SK-N-MC (cell line): ENCODE measurements at regions not wholly inside any gene's neighbourhood (a gene's known extent, or its start where the extent isn't known, plus 50 kb on each side); places are given as distances from the start of the nearest gene placed in this dataset.
A peak's percentile ranks its signal among the peaks of the same experiment; 100 is the strongest.

Experiments used
- DNase-seq: peaks from one replicate; pipeline ENCODE4 v3.0.0-alpha.2; 2011; ENCODE audit warnings: low read depth, low spot score
- H3K27ac ChIP-seq: fragments of 200-600 bp; sonication (generic); 2 replicates; pipeline ENCODE4 v1.5.1; 2016; ENCODE audit warnings: mixed run types
- H3K36me3 ChIP-seq: fragments of 200-600 bp; sonication (generic); 2 replicates; pipeline ENCODE4 v1.6.1; 2017; ENCODE audit warnings: antibody characterized with exemption, low read length, mixed read lengths; ENCODE audit not compliant: insufficient read depth
- H3K4me3 ChIP-seq: fragments of 200-600 bp; sonication (generic); 2 replicates; pipeline ENCODE4 v1.5.1; 2016
- H3K9ac ChIP-seq: fragments of 200-600 bp; sonication (generic); 2 replicates; pipeline ENCODE4 v1.8.0; 2017; ENCODE audit warnings: mixed run types, mixed read lengths; ENCODE audit not compliant: insufficient read length
- H3K9me3 ChIP-seq: fragments of 200-600 bp; sonication (generic); 2 replicates; pipeline ENCODE4 v1.6.1; 2017; ENCODE audit warnings: low read depth, mild to moderate bottlenecking, antibody characterized with exemption, low read length, moderate library complexity, mixed read lengths
- EZH2 ChIP-seq: fragments of 200-600 bp; sonication (generic); IDR thresholded peaks from one replicate; pipeline ENCODE4 v1.6.1; 2017; ENCODE audit warnings: antibody characterized with exemption
- FOXP2 ChIP-seq: optimal IDR thresholded peaks from 2 replicates; pipeline ENCODE3; 2011; ENCODE audit warnings: mild to moderate bottlenecking, moderate library complexity; ENCODE audit not compliant: insufficient read depth; ENCODE audit errors: extremely low read length, control extremely low read depth
- POLR2AphosphoS5 ChIP-seq: IDR thresholded peaks from 2 replicates; pipeline ENCODE4 v1.6.1; 2012; ENCODE audit warnings: mild to moderate bottlenecking, low read depth, low read length, borderline replicate concordance

DNA sequence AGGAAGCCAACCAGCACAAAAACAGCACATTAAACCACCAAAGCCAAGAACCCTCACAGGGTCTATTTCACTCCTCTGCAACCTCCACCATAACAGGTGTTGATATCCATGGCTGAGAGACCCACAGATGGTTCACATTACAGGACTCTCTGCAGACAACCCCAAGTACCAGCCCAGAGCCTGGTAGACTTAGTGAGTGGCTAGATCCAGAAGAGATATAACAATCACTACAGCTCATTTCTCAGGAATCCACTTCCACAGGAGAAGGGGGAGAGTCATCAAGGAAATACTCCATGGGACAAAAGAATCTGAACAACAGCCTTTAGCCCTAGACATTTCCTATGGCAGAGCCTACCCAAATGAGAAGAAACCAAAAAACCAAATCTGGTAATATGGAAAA is 168.1 kb upstream of the CD96 start:
- no peaks in the 10 kb centered on the region for H3K36me3 ChIP-seq
- no peak for TF ChIP-seq FOXP2
- no peak for TF ChIP-seq POLR2AphosphoS5
- TF ChIP-seq EZH2 = no peak
- H3K9ac ChIP-seq = no peak overlapping the region
- no peak for DNase-seq
- H3K27ac ChIP-seq = no peak overlapping the region
- no peak overlapping the region for H3K4me3 ChIP-seq
- no peaks in the 10 kb centered on the region for H3K9me3 ChIP-seq

DNA sequence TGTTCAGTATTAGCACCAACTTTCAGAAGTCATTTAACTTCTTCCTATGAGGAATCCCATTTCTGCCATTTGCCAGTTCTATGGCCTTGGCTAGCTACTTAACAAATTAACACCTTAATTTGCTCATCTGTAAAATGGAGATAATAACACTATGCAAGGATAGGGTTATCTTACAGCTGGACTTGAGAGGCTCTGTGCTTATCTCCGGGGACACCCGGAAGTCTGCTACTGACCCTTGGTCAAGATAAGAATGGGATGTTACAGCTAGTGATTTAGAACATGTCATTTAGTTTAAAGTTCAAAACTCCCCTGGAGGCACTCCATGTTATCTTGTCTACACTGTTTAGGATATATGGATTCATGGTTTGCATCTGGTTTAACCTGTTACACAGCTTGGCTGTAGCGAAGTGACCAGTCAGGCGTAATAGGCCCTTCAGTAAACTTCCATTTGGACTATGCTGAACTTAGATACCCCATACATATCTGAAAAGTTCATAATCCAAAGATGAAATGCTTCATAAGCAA is 156.0 kb upstream of the CD96 start:
- no peak for DNase-seq
- TF ChIP-seq EZH2 = no peak
- TF ChIP-seq POLR2AphosphoS5 = no peak
- no peak for TF ChIP-seq FOXP2
- Histone ChIP-seq H3K36me3 (no peaks in the 10 kb centered on the region), H3K27ac (no peak overlapping the region), H3K9ac (no peak overlapping the region), H3K9me3 (no peaks in the 10 kb centered on the region), H3K4me3 (no peak overlapping the region)

DNA sequence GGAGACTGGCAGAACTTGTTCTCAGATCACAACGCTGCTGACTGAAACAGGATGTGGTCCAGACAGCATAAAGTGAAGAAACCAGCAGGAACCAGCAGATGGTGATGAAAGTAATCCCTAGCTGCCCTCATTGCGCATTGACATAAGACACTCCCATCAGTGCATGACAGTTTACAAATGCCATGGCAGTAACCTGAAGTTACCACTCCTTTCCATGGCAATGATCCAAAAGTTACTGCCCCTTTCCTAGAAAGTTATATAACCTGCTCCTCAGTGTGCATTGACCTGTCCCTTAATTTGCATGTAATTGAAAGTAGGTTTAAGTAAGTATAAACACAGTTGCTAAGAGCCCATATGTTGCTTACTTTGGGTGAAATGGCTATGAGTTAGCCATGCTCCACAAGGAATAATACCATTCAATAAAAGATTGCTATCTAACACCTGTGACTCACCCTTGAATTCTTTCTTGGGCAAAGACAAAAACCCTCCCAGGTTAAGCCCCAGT is 149.1 kb upstream of the CD96 start:
- Histone ChIP-seq H3K4me3 (no peak overlapping the region), H3K9me3 (no peaks in the 10 kb centered on the region), H3K27ac (no peak overlapping the region), H3K9ac (no peak overlapping the region), H3K36me3 (no peaks in the 10 kb centered on the region)
- TF ChIP-seq POLR2AphosphoS5 = no peak
- TF ChIP-seq FOXP2 = no peak
- TF ChIP-seq EZH2 = no peak
- no peak for DNase-seq

DNA sequence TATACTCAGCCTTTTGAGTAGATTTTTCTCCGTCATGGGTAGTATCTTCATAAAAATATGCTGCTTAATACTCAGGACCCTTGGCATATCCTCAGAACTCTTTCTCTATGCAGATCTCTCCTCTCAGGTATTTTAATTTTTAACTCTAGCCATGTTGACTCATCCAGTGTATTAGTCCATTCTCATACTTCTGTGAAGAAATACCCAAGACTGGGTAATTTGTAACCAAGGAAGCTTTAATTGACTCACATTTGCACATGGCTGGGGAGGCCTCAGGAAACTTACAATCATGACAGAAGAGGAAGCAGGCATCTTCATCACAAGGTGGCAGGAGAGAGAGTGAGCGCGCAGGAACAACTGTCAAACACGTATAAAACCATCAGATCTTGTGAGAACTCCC is 129.3 kb upstream of the CD96 start:
- H3K9me3 ChIP-seq = no peaks in the 10 kb centered on the region
- no peaks in the 10 kb centered on the region for H3K36me3 ChIP-seq
- H3K9ac ChIP-seq = no peak overlapping the region
- no peak overlapping the region for H3K4me3 ChIP-seq
- no peak for TF ChIP-seq EZH2
- no peak for TF ChIP-seq POLR2AphosphoS5
- no peak for TF ChIP-seq FOXP2
- no peak for DNase-seq
- no peak overlapping the region for H3K27ac ChIP-seq

DNA sequence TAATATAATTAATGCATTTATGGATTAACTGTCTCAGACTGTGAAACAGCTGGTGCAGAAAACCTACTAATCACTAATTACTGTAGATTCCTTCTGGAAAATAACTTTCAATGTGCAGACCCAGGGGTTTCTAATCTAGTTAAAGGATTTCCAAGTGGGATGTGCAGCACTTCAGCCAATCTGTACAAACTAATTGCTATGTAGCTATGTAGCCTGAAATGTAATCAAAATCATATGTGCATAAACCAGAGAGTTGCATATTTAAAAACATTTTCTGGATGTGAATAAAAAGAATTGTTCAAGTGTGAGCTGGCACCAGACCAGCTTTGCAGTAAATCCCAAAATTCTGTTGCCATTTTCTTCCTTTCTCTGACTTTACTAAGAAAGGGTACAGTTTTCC is 127.5 kb upstream of the CD96 start:
- no peaks in the 10 kb centered on the region for H3K9me3 ChIP-seq
- no peak overlapping the region for H3K9ac ChIP-seq
- peak; percentile 9 for TF ChIP-seq FOXP2
- TF ChIP-seq EZH2 = no peak
- H3K36me3 ChIP-seq = no peaks in the 10 kb centered on the region
- peak; percentile 48 for DNase-seq
- H3K4me3 ChIP-seq = no peak overlapping the region
- no peak overlapping the region for H3K27ac ChIP-seq

DNA sequence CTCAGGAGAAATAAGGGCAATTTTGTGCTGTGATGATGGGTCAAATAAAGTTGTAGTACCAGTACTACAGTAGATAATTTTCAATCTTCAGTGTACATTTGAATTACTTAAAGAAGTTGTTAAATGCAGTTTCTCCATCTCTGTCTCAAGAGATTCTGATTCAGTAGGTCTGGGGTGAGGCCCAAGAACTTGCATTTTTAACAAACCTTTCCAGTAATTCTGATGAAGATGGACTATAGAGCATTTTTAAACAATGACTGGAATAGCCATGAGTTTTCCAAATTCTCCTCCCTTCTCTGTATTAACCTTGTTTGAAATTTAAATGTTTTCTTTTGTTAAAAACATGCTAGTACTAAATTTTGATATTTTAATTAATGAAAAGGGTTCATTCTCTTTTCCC is 127.0 kb upstream of the CD96 start:
- Histone ChIP-seq H3K36me3 (no peaks in the 10 kb centered on the region), H3K9me3 (no peaks in the 10 kb centered on the region), H3K27ac (no peak overlapping the region), H3K9ac (no peak overlapping the region), H3K4me3 (no peak overlapping the region)
- no peak for TF ChIP-seq POLR2AphosphoS5
- no peak for TF ChIP-seq FOXP2
- TF ChIP-seq EZH2 = no peak
- DNase-seq = no peak

DNA sequence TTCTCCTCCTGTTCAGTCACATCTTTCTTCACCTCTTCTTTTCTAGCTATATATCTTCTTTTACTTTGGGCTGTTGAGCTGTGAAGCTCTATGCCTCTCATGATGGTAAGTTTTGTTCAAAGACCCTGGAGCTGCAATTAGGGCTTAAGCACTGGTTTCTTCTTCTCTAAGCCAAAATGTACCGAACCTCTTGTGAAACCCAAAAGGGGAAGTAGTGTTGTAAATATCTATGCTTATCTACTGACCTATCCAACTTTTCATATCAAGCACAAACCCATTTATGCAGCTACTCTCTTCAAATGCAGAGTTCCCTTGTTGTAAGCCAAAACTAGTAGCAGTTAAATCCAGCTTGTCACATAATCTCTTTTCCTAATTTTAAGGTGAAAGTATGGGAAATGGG is 123.6 kb upstream of the CD96 start:
- Histone ChIP-seq H3K9me3 (no peaks in the 10 kb centered on the region), H3K36me3 (no peaks in the 10 kb centered on the region), H3K4me3 (no peak overlapping the region), H3K27ac (no peak overlapping the region), H3K9ac (no peak overlapping the region)
- DNase-seq = no peak
- TF ChIP-seq FOXP2 = no peak
- TF ChIP-seq EZH2 = no peak

DNA sequence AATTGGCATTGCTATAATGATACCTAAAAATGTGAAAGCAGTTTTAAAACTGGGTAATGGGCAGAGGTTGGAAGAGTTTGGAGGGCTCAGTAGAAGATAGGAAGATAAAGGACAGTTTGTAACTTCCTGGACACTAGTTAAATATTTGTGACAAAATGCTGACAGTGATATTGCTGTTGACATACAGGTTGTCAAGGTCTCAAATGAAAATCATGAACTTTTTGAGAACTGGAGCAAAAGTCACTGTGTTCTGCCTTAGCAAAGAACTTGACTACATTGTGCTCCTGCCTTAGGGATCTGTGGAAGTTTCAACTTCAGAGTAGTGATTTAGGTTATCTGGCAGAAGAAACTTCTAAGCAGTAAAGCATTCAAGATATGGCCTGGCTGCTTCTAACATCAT is 113.7 kb upstream of the CD96 start:
- Histone ChIP-seq H3K9me3 (no peaks in the 10 kb centered on the region), H3K36me3 (no peaks in the 10 kb centered on the region), H3K27ac (no peak overlapping the region), H3K4me3 (no peak overlapping the region), H3K9ac (no peak overlapping the region)
- DNase-seq = no peak
- TF ChIP-seq POLR2AphosphoS5 (no peak), FOXP2 (no peak), EZH2 (no peak)

DNA sequence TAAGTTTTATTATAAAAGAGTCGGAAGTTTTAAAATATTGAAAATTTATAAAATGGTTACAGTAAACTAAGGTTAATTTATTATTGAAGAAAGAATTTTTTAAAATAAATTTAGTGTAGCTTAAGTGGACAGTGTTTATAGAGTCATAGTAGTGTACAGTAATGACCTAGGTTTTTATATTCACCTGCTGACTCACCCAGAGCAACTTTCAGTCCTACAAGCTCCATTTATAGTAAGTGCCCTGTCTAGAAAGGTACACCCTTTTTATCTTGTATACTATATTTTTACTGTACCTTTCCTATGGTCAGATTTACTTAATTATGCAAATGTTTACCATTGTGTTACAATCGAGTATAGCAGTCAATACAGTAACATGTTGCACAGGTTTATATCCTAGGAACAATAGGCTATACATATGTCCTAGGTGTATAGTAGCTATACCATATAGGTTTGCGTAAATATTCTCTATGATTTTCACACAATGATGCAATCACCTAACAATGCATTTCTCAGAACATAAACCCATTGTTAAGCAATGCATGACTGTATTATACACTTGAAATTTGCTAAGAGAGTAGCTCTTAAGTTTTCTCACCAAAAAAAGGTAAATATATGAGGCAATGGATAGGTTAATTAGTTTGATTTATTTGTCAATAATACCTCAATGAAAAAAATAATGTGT is 106.9 kb upstream of the CD96 start:
- H3K27ac ChIP-seq = no peak overlapping the region
- DNase-seq = no peak
- H3K4me3 ChIP-seq = no peak overlapping the region
- TF ChIP-seq POLR2AphosphoS5 (no peak), FOXP2 (no peak), EZH2 (no peak)
- H3K36me3 ChIP-seq = no peaks in the 10 kb centered on the region
- no peaks in the 10 kb centered on the region for H3K9me3 ChIP-seq
- H3K9ac ChIP-seq = no peak overlapping the region
